ENCODE measurements at regions not wholly inside any gene's neighbourhood (a gene's known extent, or its start where the extent isn't known, plus 50 kb on each side); places are given as distances from the start of the nearest gene placed in this dataset.

DNA sequence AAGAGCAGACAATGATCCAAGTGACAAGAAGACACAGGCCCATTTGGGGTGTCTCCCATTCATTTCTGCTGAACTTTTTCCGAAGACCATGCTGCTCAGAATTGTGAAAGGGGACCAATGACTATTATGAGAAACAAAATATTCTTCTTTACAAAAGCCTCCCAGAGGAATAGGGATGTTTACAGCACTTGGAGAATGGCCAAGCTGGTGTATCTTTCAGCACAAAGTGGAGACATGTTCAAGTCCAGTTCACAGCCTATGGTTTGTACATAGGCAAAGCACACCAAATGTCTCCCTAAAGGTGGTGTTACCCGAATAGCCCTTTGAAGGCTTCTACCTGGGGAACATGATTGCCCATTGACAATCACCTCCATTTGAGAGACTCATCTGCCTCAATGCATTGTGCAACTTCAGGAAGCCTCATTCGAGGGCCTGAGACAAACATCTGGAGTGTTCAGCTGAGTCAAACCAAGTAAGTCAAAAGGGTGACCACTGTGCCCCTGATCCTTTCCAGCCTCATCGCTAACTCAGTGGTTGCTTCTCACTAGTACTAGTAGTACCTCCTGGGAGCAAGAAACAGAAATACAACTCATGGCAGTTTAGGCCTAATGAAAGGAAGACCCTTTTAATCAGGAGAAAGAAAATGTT is 451.0 kb upstream of the MARCKS start:
- no peak for DNase-seq (ENCODE audit: low read depth)
- Histone ChIP-seq H3K4me3 (ENCODE audit: low read depth, low read length) (no peak overlapping the region), H3K27me3 (ENCODE audit: control insufficient read depth, insufficient read depth, low read length) (no peaks in the 10 kb centered on the region), H3K36me3 (ENCODE audit: control insufficient read depth, insufficient read depth, low read length) (no peaks in the 10 kb centered on the region)
- CTCF ChIA-PET: interaction anchor here (1.5 kb wide), 1 partner anchor 8 kb away, joined by 5 read pairs; no protein-coding TSS in a partner anchor
- POLR2A ChIA-PET: no interaction called here
- TF ChIP-seq, protein P1, sequence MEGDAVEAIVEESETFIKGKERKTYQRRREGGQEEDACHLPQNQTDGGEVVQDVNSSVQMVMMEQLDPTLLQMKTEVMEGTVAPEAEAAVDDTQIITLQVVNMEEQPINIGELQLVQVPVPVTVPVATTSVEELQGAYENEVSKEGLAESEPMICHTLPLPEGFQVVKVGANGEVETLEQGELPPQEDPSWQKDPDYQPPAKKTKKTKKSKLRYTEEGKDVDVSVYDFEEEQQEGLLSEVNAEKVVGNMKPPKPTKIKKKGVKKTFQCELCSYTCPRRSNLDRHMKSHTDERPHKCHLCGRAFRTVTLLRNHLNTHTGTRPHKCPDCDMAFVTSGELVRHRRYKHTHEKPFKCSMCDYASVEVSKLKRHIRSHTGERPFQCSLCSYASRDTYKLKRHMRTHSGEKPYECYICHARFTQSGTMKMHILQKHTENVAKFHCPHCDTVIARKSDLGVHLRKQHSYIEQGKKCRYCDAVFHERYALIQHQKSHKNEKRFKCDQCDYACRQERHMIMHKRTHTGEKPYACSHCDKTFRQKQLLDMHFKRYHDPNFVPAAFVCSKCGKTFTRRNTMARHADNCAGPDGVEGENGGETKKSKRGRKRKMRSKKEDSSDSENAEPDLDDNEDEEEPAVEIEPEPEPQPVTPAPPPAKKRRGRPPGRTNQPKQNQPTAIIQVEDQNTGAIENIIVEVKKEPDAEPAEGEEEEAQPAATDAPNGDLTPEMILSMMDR (IDR thresholded peaks at IDR 0.05; ENCODE audit: insufficient read depth, low read depth, low read length): no peak

DNA sequence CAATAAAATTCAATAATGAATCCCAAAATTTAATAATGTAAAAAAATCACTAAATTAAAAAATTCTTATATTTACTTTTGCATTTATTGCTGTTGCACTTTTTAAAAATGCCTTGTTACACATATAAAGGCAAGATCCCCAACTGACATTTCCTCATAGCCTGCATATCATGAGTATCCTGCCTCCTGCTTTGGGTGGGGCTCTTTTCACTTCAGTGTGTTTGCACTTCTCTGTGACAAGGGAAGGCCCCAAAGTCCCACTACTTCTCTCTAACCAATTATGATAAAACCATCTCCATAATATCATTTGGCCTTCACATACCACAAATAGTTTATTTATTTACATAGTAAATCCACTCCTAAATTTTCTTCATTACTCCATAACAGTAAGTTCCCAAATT is 446.1 kb upstream of the MARCKS start:
- H3K27me3 ChIP-seq (ENCODE audit: control insufficient read depth, insufficient read depth, low read length): no peaks in the 10 kb centered on the region
- ChIA-PET POLR2A (no interaction called here), CTCF (no interaction called here)
- TF ChIP-seq, protein P1 (IDR thresholded peaks at IDR 0.05; ENCODE audit: insufficient read depth, low read depth, low read length): no peak
- no peak overlapping the region for H3K4me3 ChIP-seq (ENCODE audit: low read depth, low read length)
- H3K36me3 ChIP-seq (ENCODE audit: control insufficient read depth, insufficient read depth, low read length): no peaks in the 10 kb centered on the region
- no peak for DNase-seq (ENCODE audit: low read depth)

DNA sequence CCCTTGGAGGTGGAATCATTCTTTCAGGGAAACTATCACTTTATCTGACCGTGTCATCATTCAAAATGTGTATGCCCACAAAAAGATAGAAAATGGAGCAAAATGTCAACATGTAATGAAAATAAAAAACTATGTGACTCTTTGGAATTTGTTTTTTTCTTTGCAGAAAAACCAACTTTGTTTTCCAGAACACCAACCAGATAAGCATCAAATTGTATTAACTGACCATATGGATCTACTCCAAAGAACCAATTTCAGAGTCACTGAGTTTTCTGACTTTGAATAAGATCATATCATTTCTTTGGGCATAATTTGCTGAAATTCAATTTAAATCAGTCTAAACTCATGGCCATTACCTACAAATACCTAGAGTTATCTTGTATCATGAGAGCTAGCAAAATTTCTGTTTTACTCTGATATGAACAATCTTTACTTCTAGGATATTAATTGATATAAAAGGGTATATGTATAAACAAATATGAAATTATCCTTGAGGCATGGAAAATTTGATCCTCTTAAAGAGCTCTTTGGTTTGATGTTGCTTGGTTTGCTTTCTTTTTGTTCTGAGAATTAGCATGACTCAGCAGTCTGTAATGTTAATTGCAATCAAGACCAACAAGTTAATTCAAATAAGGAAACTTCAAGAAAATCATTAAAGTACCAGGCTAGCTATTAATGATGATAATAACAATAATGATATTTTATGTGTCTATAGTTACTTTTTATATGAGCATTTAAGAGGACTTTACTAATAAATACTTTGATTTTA is 444.4 kb upstream of the MARCKS start:
- POLR2A ChIA-PET: interaction anchor here (1.0 kb wide), 1 partner anchor 37 kb away, joined by 5 read pairs; no protein-coding TSS in a partner anchor

DNA sequence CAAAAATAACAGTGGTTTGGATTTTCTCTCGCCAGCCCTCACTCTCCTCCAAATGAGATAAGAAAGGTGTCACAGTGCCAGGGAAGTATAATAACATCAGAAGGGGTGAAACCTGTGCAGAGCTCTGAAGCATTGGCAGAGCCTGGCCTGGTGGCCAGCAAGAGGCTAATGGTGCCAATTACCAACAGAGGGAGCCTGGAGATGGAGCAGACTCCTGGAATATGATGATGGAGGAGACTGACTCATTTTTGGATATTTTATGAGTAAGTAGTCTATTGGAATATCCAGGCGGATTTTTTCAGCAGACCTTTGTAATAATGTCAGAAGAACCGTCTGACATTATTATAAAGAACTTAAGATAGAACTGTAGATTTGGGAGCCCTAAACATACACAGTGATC is 442.6 kb upstream of the MARCKS start:
- DNase-seq (ENCODE audit: low read depth): no peak
- Histone ChIP-seq H3K27me3 (ENCODE audit: control insufficient read depth, insufficient read depth, low read length) (no peaks in the 10 kb centered on the region), H3K4me3 (ENCODE audit: low read depth, low read length) (no peak overlapping the region), H3K36me3 (ENCODE audit: control insufficient read depth, insufficient read depth, low read length) (no peaks in the 10 kb centered on the region)
- TF ChIP-seq, protein P1 (IDR thresholded peaks at IDR 0.05; ENCODE audit: insufficient read depth, low read depth, low read length): peak; percentile 67
- ChIA-PET CTCF (interaction anchor here (0.9 to 1.7 kb wide), 4 partner anchors 9 to 61 kb away, joined by 3 to 5 read pairs (median 4); no protein-coding TSS in a partner anchor), POLR2A (no interaction called here)

More for the DNA sequence above, 444.4 kb upstream of the MARCKS start:
- Histone ChIP-seq H3K27me3 (ENCODE audit: control insufficient read depth, insufficient read depth, low read length) (no peaks in the 10 kb centered on the region), H3K4me3 (ENCODE audit: low read depth, low read length) (no peak overlapping the region), H3K36me3 (ENCODE audit: control insufficient read depth, insufficient read depth, low read length) (no peaks in the 10 kb centered on the region)
- TF ChIP-seq, protein P1 (IDR thresholded peaks at IDR 0.05; ENCODE audit: insufficient read depth, low read depth, low read length): no peak
- CTCF ChIA-PET: interaction anchor here (1.3 to 1.7 kb wide), 3 partner anchors 14 to 60 kb away, joined by 3 to 4 read pairs (median 4); no protein-coding TSS in a partner anchor
- DNase-seq (ENCODE audit: low read depth): no peak

DNA sequence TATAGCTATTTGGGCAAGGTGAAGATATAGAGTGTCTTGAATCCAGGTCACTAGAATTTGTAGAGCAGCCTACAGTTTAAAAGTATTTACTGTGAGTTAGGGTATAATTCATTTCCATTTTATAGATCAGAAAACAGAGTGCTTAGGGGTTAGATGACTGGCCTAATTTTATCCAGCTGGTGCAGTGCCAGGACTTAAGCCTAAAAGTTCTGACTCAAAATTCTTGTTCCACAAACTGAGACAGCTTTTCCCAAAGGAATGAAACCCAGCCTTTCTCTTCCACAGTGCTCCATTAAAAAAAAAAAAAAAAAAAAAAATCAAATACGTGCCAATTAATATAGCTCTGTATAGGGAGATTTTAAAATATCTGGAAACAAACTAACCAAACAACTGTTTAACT is 441.0 kb upstream of the MARCKS start:
- H3K27me3 ChIP-seq (ENCODE audit: control insufficient read depth, insufficient read depth, low read length): no peaks in the 10 kb centered on the region
- no peaks in the 10 kb centered on the region for H3K36me3 ChIP-seq (ENCODE audit: control insufficient read depth, insufficient read depth, low read length)
- H3K4me3 ChIP-seq (ENCODE audit: low read depth, low read length): no peak overlapping the region
- POLR2A ChIA-PET: no interaction called here
- CTCF ChIA-PET: no interaction called here
- TF ChIP-seq, protein P1 (IDR thresholded peaks at IDR 0.05; ENCODE audit: insufficient read depth, low read depth, low read length): no peak
- no peak for DNase-seq (ENCODE audit: low read depth)

Measured in BJ (cell line).